Naive thymus-derived CD4-positive, alpha-beta T cell (primary cell): ENCODE measurements at regions not wholly inside any gene's neighbourhood (a gene's known extent, or its start where the extent isn't known, plus 50 kb on each side); places are given as distances from the start of the nearest gene placed in this dataset.

ENCODE experiments used
- ATAC-seq: fragments of 150-1000 bp; cut with Tn5 transposase; 2 replicates; pipeline ENCODE4 v1.10.0; 2021; ENCODE audit warnings: mild to moderate bottlenecking, moderate library complexity
- CTCF ChIA-PET: fragments of 350-600 bp; sonication (Branson Sonifier 250); formaldehyde crosslinking; loops from one replicate; lab custom pipeline; 2021; ENCODE audit warnings: antibody characterized with exemption; lab: Charles Lee
- POLR2A ChIA-PET: fragments of 350-600 bp; sonication (Branson Sonifier 250); formaldehyde crosslinking; loops from one replicate; lab custom pipeline; 2021; ENCODE audit warnings: antibody characterized with exemption, inconsistent platforms; lab: Charles Lee
- DNase-seq, 9 donors: peaks; one replicate each; pipeline versions ENCODE4 v3.0.0 to v3.0.0-alpha.2; 2020 to 2022; ENCODE audit warnings: mixed read lengths in 1 of 9
- H3K27ac ChIP-seq: one replicate; pipeline ENCODE4 v1.7.0; 2013; ENCODE audit warnings: mild to moderate bottlenecking, low read depth, low read length, moderate library complexity
- H3K27me3 ChIP-seq, 2 donors: one replicate each; pipeline ENCODE4 v1.7.0; 2013; ENCODE audit warnings: low read length in 2 of 2, mild to moderate bottlenecking in 2 of 2, moderate library complexity in 2 of 2; ENCODE audit not compliant: control insufficient read depth in 2 of 2, insufficient read depth in 2 of 2
- H3K36me3 ChIP-seq, 3 experiments: 1 replicate in 2 of 3; 2 replicates in 1 of 3; pipeline ENCODE4 v1.7.0; 2013; ENCODE audit warnings: low read length in 3 of 3, mild to moderate bottlenecking in 3 of 3, moderate library complexity in 1 of 3; ENCODE audit not compliant: insufficient read depth in 3 of 3, control insufficient read depth in 2 of 3
- H3K4me1 ChIP-seq, 2 donors: one replicate each; pipeline ENCODE4 v1.7.0; 2013; ENCODE audit warnings: low read length in 2 of 2, mild to moderate bottlenecking in 2 of 2, moderate library complexity in 1 of 2; ENCODE audit not compliant: control insufficient read depth in 2 of 2, insufficient read depth in 2 of 2
- H3K4me3 ChIP-seq: 2 replicates; pipeline ENCODE4 v1.7.0; 2013; ENCODE audit warnings: mild to moderate bottlenecking, low read length
- H3K9me3 ChIP-seq, 3 experiments: 1 replicate in 2 of 3; 2 replicates in 1 of 3; pipeline ENCODE4 v1.7.0; 2013; ENCODE audit warnings: low read length in 3 of 3; ENCODE audit not compliant: control insufficient read depth in 2 of 3
- H3K27ac Mint-ChIP-seq, 9 donors: one replicate each; pipeline ENCODE4 v1.8.0; 2020 to 2022; ENCODE audit warnings: mixed read lengths in 9 of 9, mild to moderate bottlenecking in 8 of 9, moderate library complexity in 5 of 9, inconsistent platforms in 2 of 9
- H3K27me3 Mint-ChIP-seq, 5 donors: one replicate each; pipeline ENCODE4 v1.8.0; 2021 to 2022; ENCODE audit warnings: mixed read lengths in 5 of 5, mild to moderate bottlenecking in 1 of 5
- H3K36me3 Mint-ChIP-seq, 5 donors: one replicate each; pipeline ENCODE4 v1.8.0; 2020 to 2022; ENCODE audit warnings: mixed read lengths in 5 of 5, mild to moderate bottlenecking in 3 of 5, inconsistent platforms in 1 of 5
- H3K4me1 Mint-ChIP-seq, 7 donors: one replicate each; pipeline ENCODE4 v1.8.0; 2020 to 2022; ENCODE audit warnings: mixed read lengths in 7 of 7, mild to moderate bottlenecking in 3 of 7, inconsistent platforms in 1 of 7
- H3K4me3 Mint-ChIP-seq, 10 donors: one replicate each; pipeline ENCODE4 v1.8.0; 2020 to 2022; ENCODE audit warnings: mild to moderate bottlenecking in 10 of 10, mixed read lengths in 10 of 10, moderate library complexity in 6 of 10, inconsistent platforms in 2 of 10
- H3K9me3 Mint-ChIP-seq, 11 donors: one replicate each; pipeline ENCODE4 v1.8.0; 2020 to 2022; ENCODE audit warnings: mixed read lengths in 11 of 11, mild to moderate bottlenecking in 4 of 11, inconsistent platforms in 1 of 11, moderate library complexity in 1 of 11
- intact Hi-C, 2 donors: fragments of 100-400 bp; cut with micrococcal nuclease; formaldehyde crosslinking; loops; one replicate each; pipeline ENCODE4 v1.15.1; 2023

DNA sequence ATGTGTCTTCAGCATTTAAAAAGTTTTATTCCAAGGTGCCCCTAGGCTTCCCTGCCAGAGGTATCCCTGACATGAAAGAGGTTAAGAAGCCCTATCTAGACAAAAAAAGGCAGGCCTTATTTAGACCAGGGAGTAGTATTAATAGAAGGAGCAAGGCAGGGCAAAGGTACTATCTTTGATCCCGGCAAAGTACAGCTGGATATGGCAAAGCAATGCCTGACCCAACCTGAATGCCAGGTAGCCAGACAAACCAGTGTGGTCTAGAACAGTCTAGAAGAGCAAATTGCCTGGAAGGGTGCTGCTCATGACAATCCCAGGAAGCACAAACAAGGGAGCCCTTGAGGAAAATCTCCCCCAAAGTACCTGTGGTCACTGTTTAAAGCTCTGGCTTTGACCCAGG, 62.6 kb upstream of the SYT13 start:
- Histone ChIP-seq H3K27ac (no peak overlapping the region), H3K27me3 (no peaks in the 10 kb centered on the region), H3K4me1 (no peaks in the 10 kb centered on the region), H3K36me3 (no peaks in the 10 kb centered on the region), H3K4me3 (no peak overlapping the region), H3K9me3 (no peaks in the 10 kb centered on the region)
- intact Hi-C loops = no loop called here
- Mint-ChIP-seq H3K9me3 (peaks cover 0 to 2% (median 0%) of the 10 kb centered on the region in 11 donors), H3K27me3 (peaks cover 0 to 41% (median 16%) of the 10 kb centered on the region in 5 donors), H3K4me1 (peaks cover 0 to under 1% (median 0%) of the 10 kb centered on the region in 7 donors), H3K36me3 (peaks cover 0 to 3% (median 0%) of the 10 kb centered on the region in 5 donors), H3K27ac (no peak overlapping the region), H3K4me3 (peak overlapping the region in 1 of 10 donors; percentile 34)
- ChIA-PET POLR2A (no interaction called here), CTCF (no interaction called here)
- ATAC-seq = no peak
- DNase-seq = no peak

DNA sequence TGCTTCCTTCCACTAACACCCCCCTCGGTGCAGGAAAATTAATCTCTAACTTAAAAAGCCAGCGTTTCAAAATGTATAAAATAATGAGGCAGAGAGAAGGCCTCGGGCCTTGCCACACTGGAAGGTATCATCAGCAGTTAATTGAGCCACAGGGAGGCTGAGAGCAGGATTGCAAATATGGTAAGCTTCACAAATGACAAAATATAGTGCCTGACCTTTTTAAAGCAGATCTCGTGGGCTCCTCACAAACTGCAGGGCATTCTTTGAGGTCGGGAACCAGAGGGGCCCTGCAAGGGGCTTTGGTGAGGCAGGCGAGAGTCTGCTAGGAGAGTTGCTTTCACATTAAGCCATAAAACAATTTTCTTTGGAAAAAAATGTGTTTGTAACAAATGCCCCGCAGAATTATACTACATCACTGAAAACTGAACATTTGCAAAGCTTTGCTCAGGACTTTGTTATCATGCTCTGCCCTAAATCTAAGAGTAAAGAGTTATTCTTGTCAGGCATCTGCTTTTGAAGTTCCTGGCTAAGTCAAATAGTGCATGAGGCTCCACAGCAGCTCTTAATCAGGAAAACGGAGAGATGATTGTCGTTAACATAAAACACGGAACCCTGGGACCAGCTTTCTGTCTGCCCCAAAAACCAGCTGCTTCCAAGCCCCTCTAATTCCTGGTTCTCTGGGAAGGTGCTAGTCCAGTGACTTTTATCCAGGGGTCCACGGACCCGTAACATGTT, 61.4 kb upstream of the SYT13 start:
- Mint-ChIP-seq H3K27ac (no peak overlapping the region), H3K9me3 (no peaks in the 10 kb centered on the region), H3K4me3 (no peak overlapping the region), H3K4me1 (no peaks in the 10 kb centered on the region), H3K36me3 (no peaks in the 10 kb centered on the region), H3K27me3 (peaks cover 0 to 51% (median 13%) of the 10 kb centered on the region in 5 donors)
- intact Hi-C loops = no loop called here
- Histone ChIP-seq H3K27me3 (no peaks in the 10 kb centered on the region), H3K4me1 (no peaks in the 10 kb centered on the region), H3K9me3 (no peaks in the 10 kb centered on the region), H3K4me3 (no peak overlapping the region), H3K36me3 (no peaks in the 10 kb centered on the region), H3K27ac (no peak overlapping the region)
- ATAC-seq (no peak), DNase-seq (no peak)
- CTCF ChIA-PET = no interaction called here
- POLR2A ChIA-PET = interaction anchor here (0.5 kb wide), 1 partner anchor 163 kb away, joined by 3 read pairs; no protein-coding TSS in a partner anchor

DNA sequence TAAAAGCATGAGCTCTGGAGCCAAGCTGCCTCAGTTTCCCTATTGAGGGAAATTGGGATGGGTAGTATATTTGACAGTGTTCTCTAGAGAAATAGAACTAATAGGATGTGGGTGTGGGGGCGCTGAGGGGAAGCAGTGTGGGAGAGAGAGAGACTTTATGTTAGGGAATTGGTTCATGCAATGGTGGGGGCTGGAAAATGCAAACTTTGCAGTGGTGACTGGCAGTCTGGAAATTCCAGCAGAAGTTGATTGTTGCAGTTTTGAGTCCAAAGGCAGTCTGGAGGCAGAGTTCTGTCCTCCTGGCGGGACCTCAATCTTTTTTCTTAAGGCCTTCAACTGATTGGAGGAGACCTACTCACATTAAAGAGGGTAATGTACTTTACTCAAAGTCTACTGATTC, 59.4 kb upstream of the SYT13 start:
- ChIA-PET CTCF (no interaction called here), POLR2A (no interaction called here)
- Histone ChIP-seq H3K27me3 (no peaks in the 10 kb centered on the region), H3K36me3 (no peaks in the 10 kb centered on the region), H3K4me3 (no peak overlapping the region), H3K27ac (no peak overlapping the region), H3K4me1 (no peaks in the 10 kb centered on the region), H3K9me3 (no peaks in the 10 kb centered on the region)
- peaks cover 0 to 46% (median 12%) of the 10 kb centered on the region in 5 donors for H3K27me3 Mint-ChIP-seq
- no peak for DNase-seq
- H3K9me3 Mint-ChIP-seq = peaks cover 0 to 2% (median 0%) of the 10 kb centered on the region in 11 donors
- H3K36me3 Mint-ChIP-seq = no peaks in the 10 kb centered on the region
- H3K4me1 Mint-ChIP-seq = no peaks in the 10 kb centered on the region
- ATAC-seq = no peak
- no peak overlapping the region for H3K27ac Mint-ChIP-seq
- intact Hi-C loops = no loop called here
- no peak overlapping the region for H3K4me3 Mint-ChIP-seq

DNA sequence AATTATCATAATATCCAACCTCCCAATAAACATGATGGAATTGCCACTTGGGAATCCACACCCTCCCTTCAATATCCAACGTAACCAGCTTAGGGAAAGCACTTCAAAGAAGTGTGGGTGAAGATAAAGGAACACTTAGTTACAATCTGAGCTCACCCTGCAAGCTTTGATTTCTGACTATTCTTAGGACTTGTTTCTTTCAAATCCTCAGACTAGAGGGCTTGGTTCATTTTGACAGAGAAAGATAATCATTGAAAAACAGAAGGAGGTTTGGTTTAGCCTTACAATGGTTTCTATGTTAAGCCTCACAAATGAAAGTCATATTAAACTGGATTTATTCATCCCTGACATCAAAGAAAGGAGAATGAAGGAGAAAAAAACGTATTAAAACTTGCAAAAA, 57.9 kb upstream of the SYT13 start:
- peaks cover 0 to 2% (median 0%) of the 10 kb centered on the region in 11 donors for H3K9me3 Mint-ChIP-seq
- no peaks in the 10 kb centered on the region for H3K36me3 Mint-ChIP-seq
- CTCF ChIA-PET = no interaction called here
- H3K27me3 Mint-ChIP-seq = peaks cover 0 to 40% (median 9%) of the 10 kb centered on the region in 5 donors
- no peak overlapping the region for H3K27ac Mint-ChIP-seq
- Histone ChIP-seq H3K27me3 (no peaks in the 10 kb centered on the region), H3K9me3 (no peaks in the 10 kb centered on the region), H3K4me1 (peaks cover 0 to 7% of the 10 kb centered on the region in 2 donors), H3K4me3 (no peak overlapping the region), H3K27ac (no peak overlapping the region), H3K36me3 (no peaks in the 10 kb centered on the region)
- intact Hi-C loops = no loop called here
- peaks cover 8 to 13% (median 11%) of the 10 kb centered on the region in 7 donors for H3K4me1 Mint-ChIP-seq
- no peak overlapping the region for H3K4me3 Mint-ChIP-seq
- DNase-seq (no peak), ATAC-seq (no peak)
- POLR2A ChIA-PET = no interaction called here

DNA sequence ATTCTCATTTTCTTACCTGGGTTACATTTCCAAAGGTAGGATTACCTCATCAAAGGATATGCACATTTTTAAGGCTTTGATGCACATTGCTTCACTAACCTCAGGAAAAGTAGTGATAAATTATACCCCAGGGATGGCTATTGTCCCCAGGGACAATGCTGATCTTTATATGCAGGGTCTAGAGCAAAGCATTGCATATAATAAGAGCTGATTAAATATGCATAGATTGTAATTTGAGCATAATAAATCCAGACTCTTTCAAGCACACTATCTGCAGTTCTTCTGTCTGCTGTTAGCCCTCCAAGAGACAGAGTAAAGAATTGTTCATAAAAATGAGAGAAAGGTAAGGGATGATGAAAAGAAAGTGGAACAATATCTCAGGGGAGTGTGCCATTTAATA, 57.3 kb upstream of the SYT13 start:
- Mint-ChIP-seq H3K9me3 (peaks cover 0 to 2% (median 0%) of the 10 kb centered on the region in 11 donors), H3K27ac (no peak overlapping the region), H3K27me3 (peaks cover 0 to 42% (median 9%) of the 10 kb centered on the region in 5 donors), H3K4me3 (no peak overlapping the region), H3K36me3 (no peaks in the 10 kb centered on the region), H3K4me1 (peaks cover 8 to 13% (median 11%) of the 10 kb centered on the region in 7 donors)
- POLR2A ChIA-PET = no interaction called here
- no peaks in the 10 kb centered on the region for H3K27me3 ChIP-seq
- no peak for DNase-seq
- H3K4me1 ChIP-seq = peaks cover 0 to 7% of the 10 kb centered on the region in 2 donors
- CTCF ChIA-PET = no interaction called here
- no peak overlapping the region for H3K4me3 ChIP-seq
- ATAC-seq = no peak
- no peaks in the 10 kb centered on the region for H3K9me3 ChIP-seq
- H3K36me3 ChIP-seq = no peaks in the 10 kb centered on the region
- H3K27ac ChIP-seq = no peak overlapping the region
- intact Hi-C loops = no loop called here

DNA sequence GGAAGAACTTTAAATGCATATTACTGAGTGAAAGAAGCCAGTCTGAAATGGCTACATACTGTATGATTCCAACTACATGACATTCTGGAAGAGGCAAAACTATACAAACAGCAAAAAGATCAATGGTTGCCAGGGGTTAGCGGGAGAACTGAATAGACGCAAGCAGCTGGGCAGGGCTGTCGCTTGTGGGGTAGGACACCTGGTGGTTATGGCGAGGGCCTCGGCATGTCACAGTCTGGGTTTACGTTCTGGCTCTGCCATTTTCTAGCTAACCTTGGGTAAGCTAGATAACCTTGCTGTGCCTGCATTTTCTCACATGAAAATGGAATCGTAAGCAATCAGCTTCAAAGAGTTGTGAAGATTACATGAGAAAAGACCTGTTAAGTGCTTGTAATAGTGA, 55.2 kb upstream of the SYT13 start:
- no peak overlapping the region for H3K4me3 Mint-ChIP-seq
- no peaks in the 10 kb centered on the region for H3K27me3 ChIP-seq
- peaks cover 0 to 2% (median 0%) of the 10 kb centered on the region in 11 donors for H3K9me3 Mint-ChIP-seq
- H3K27ac ChIP-seq = no peak overlapping the region
- ChIA-PET CTCF (interaction anchor here (0.7 to 1.9 kb wide), 2 partner anchors 12 to 754 kb away, joined by 3 to 5 read pairs; no protein-coding TSS in a partner anchor), POLR2A (interaction anchor here (0.6 kb wide), 1 partner anchor 231 kb away, joined by 3 read pairs; no protein-coding TSS in a partner anchor)
- intact Hi-C loops = loop anchor here in 1 of 2 donors (2.0 kb wide), 1 partner anchor 43 kb away; no protein-coding TSS in a partner anchor
- ATAC-seq (no peak), DNase-seq (no peak)
- H3K27ac Mint-ChIP-seq = no peak overlapping the region
- H3K4me1 Mint-ChIP-seq = peaks cover 8 to 13% (median 11%) of the 10 kb centered on the region in 7 donors
- no peaks in the 10 kb centered on the region for H3K36me3 ChIP-seq
- H3K27me3 Mint-ChIP-seq = peaks cover 0 to 38% (median 9%) of the 10 kb centered on the region in 5 donors
- no peaks in the 10 kb centered on the region for H3K9me3 ChIP-seq
- H3K4me1 ChIP-seq = peaks cover 0 to 7% of the 10 kb centered on the region in 2 donors
- H3K36me3 Mint-ChIP-seq = no peaks in the 10 kb centered on the region
- H3K4me3 ChIP-seq = no peak overlapping the region
